ENCODE measurements at regions not wholly inside any gene's neighbourhood (a gene's known extent, or its start where the extent isn't known, plus 50 kb on each side); places are given as distances from the start of the nearest gene placed in this dataset.

GRCh38 chr13:31442571-31442970 is 242.8 kb downstream of the B3GLCT start:
- no peak for DNase-seq

GRCh38 chr13:31444266-31444856 is 244.6 kb downstream of the B3GLCT start:
- no peak for DNase-seq

GRCh38 chr13:31452525-31452924 is 252.8 kb downstream of the B3GLCT start:
- DNase-seq: no peak

- no peak for DNase-seq
Observed at GRCh38 chr13:31455581-31455980, 255.8 kb downstream of the B3GLCT start.

GRCh38 chr13:31456056-31456455 is 256.3 kb downstream of the B3GLCT start:
- no peak for DNase-seq

- no peak for DNase-seq
Observed at GRCh38 chr13:31460061-31460460, 260.3 kb downstream of the B3GLCT start.

GRCh38 chr13:31461923-31462322 is 262.1 kb downstream of the B3GLCT start:
- DNase-seq: no peak

- DNase-seq: no peak
Observed at GRCh38 chr13:31462766-31463165, 263.0 kb downstream of the B3GLCT start.

- DNase-seq: no peak
Observed at GRCh38 chr13:31468114-31468902, 268.5 kb downstream of the B3GLCT start.

- no peak for DNase-seq
Observed at GRCh38 chr13:31469377-31469776, 269.6 kb downstream of the B3GLCT start.

- no peak for DNase-seq
Observed at GRCh38 chr13:31476266-31476665, 263.1 kb upstream of the RXFP2 start.

- DNase-seq: no peak
Observed at GRCh38 chr13:31476753-31477152, 262.6 kb upstream of the RXFP2 start.

GRCh38 chr13:31477961-31478360 is 261.4 kb upstream of the RXFP2 start:
- DNase-seq: no peak

GRCh38 chr13:31485183-31485582 is 254.1 kb upstream of the RXFP2 start:
- DNase-seq: no peak

GRCh38 chr13:31485651-31486051 is 253.7 kb upstream of the RXFP2 start:
- DNase-seq: no peak

GRCh38 chr13:31495336-31495735 is 244.0 kb upstream of the RXFP2 start:
- no peak for DNase-seq

GRCh38 chr13:31499274-31499673 is 240.1 kb upstream of the RXFP2 start:
- DNase-seq: no peak

- no peak for DNase-seq
Observed at GRCh38 chr13:31503626-31504025, 235.7 kb upstream of the RXFP2 start.

GRCh38 chr13:31504918-31505317 is 234.4 kb upstream of the RXFP2 start:
- DNase-seq: no peak

- no peak for DNase-seq
Observed at GRCh38 chr13:31512331-31512730, 227.0 kb upstream of the RXFP2 start.

GRCh38 chr13:31514932-31515331 is 224.4 kb upstream of the RXFP2 start:
- no peak for DNase-seq

- DNase-seq: no peak
Observed at GRCh38 chr13:31515427-31515826, 223.9 kb upstream of the RXFP2 start.

GRCh38 chr13:31517599-31517998 is 221.7 kb upstream of the RXFP2 start:
- DNase-seq: no peak

GRCh38 chr13:31518645-31519044 is 220.7 kb upstream of the RXFP2 start:
- DNase-seq: no peak

- DNase-seq: no peak
Observed at GRCh38 chr13:31521435-31521834, 217.9 kb upstream of the RXFP2 start.

Data from CD4-positive, alpha-beta T cell treated with Interleukin-6 for 4 hours (primary cell).